ENCODE measurements at regions not wholly inside any gene's neighbourhood (a gene's known extent, or its start where the extent isn't known, plus 50 kb on each side); places are given as distances from the start of the nearest gene placed in this dataset.

DNA sequence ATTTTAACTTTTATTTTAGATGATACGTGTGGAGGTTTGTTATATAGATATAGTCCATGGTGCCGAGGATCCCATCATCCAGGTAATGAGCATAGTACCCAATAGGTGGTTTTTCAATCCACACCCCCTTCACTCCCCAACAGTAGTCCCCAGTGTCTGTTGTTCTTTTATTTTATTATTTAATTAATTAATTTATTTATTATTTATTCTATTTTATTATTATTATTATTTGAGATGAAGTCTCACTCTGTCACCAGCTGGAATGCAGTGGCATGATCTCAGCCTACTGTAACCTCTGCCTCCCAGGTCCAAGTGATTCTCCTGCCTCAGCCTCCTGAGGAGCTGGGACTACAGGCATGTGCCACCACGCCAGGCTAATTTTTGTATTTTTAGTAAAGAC lies 2086.2 kb downstream of the PCDH9 start:
- no peak for TF ChIP-seq POLR2AphosphoS5 (IDR thresholded peaks at IDR 0.05)
- no peak for TF ChIP-seq EP300 (IDR thresholded peaks at IDR 0.05)
- TF ChIP-seq, protein P1, sequence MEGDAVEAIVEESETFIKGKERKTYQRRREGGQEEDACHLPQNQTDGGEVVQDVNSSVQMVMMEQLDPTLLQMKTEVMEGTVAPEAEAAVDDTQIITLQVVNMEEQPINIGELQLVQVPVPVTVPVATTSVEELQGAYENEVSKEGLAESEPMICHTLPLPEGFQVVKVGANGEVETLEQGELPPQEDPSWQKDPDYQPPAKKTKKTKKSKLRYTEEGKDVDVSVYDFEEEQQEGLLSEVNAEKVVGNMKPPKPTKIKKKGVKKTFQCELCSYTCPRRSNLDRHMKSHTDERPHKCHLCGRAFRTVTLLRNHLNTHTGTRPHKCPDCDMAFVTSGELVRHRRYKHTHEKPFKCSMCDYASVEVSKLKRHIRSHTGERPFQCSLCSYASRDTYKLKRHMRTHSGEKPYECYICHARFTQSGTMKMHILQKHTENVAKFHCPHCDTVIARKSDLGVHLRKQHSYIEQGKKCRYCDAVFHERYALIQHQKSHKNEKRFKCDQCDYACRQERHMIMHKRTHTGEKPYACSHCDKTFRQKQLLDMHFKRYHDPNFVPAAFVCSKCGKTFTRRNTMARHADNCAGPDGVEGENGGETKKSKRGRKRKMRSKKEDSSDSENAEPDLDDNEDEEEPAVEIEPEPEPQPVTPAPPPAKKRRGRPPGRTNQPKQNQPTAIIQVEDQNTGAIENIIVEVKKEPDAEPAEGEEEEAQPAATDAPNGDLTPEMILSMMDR (IDR thresholded peaks at IDR 0.05) = no peak
- no peak for TF ChIP-seq POLR2A (IDR thresholded peaks at IDR 0.05)
- no peaks in the 10 kb centered on the region for H3K36me3 ChIP-seq
- H3K4me3 ChIP-seq = no peak overlapping the region
- H3K9me3 ChIP-seq = no peaks in the 10 kb centered on the region
- no peak for ATAC-seq
- no peaks in the 10 kb centered on the region for H3K4me1 ChIP-seq
- no peak overlapping the region for H3K27ac ChIP-seq
- no peaks in the 10 kb centered on the region for H3K27me3 ChIP-seq
- 81 to 97% methylated on average over 2 to 3 of the region's 3 CpGs for WGBS, 2 donors (ENCODE audit: low coverage in 1 of 2)

DNA sequence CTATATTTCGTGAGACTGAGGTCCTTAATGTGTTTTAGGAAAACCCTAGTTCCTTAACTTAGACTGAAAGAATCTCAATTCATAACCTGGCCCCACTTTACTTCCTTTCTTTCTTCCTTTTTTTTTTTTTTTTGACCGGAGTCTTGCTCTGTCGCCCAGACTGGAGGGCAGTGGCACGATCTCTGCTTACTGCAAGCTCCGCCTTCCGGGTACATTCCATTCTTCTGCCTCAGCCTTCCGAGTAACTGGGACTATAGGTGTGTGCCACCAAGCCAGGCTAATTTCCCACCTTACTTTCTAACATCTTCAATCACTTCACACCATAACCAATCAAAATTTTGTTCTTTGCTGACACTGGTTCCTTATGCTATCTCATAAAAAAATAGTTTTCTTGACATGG lies 2097.0 kb downstream of the PCDH9 start:
- TF ChIP-seq EP300 (IDR thresholded peaks at IDR 0.05) (no peak), POLR2A (IDR thresholded peaks at IDR 0.05) (no peak), POLR2AphosphoS5 (IDR thresholded peaks at IDR 0.05) (no peak)
- TF ChIP-seq, protein P1 (IDR thresholded peaks at IDR 0.05) = no peak
- ATAC-seq = no peak
- Histone ChIP-seq H3K4me1 (no peaks in the 10 kb centered on the region), H3K9me3 (no peaks in the 10 kb centered on the region), H3K4me3 (no peak overlapping the region), H3K27me3 (no peaks in the 10 kb centered on the region), H3K27ac (no peak overlapping the region), H3K36me3 (no peaks in the 10 kb centered on the region)
- 86 to 89% methylated on average over 7 of the region's 7 CpGs for WGBS, 2 donors (ENCODE audit: low coverage in 1 of 2)

DNA sequence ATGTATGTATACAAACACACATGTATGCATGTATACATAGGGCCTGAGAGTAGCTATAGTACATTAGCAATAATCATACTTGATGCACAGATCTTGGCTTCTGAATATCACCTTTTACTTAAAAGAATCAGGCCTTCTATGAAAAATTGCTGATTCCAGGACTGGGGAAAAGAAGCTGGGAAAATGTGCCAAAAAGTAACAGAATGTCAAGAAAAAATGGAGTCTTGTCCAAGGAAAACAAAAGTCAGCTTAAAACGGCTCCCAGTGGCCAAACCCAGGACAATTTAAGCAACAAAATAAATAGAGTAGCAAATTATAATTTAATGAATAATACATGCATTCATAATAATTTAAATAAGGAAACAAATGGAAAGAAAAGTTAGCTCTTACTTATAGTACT lies 2104.9 kb downstream of the PCDH9 start:
- Histone ChIP-seq H3K4me1 (no peaks in the 10 kb centered on the region), H3K27ac (no peak overlapping the region), H3K27me3 (no peaks in the 10 kb centered on the region), H3K4me3 (no peak overlapping the region), H3K36me3 (no peaks in the 10 kb centered on the region), H3K9me3 (no peaks in the 10 kb centered on the region)
- ATAC-seq = no peak
- TF ChIP-seq POLR2A (IDR thresholded peaks at IDR 0.05) (no peak), POLR2AphosphoS5 (IDR thresholded peaks at IDR 0.05) (no peak), EP300 (IDR thresholded peaks at IDR 0.05) (no peak)
- TF ChIP-seq, protein P1 (IDR thresholded peaks at IDR 0.05) = no peak
- WGBS, 2 donors (ENCODE audit: low coverage in 1 of 2) = 20 to 28% methylated on average over 1 of the region's 1 CpG

DNA sequence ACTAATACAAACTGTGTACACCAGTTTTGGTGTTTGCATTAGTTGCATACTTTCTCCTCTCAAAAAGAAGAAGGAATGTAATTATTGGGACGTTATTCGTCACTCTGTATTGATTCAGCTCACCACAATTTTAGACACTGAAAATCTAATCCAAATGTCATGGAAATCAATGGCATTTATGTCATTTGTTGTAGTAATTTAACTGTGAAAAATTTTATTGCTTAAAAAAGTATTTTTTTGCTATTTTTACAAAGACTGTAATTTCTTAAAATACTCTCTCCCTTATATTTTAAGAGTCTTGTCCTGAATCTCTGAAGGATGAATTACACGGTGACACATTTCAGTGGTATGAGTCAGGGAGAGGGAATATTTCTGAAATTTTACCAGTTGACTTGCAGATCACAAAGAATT lies 2117.6 kb downstream of the PCDH9 start:
- no peaks in the 10 kb centered on the region for H3K36me3 ChIP-seq
- no peaks in the 10 kb centered on the region for H3K4me1 ChIP-seq
- H3K9me3 ChIP-seq = no peaks in the 10 kb centered on the region
- H3K4me3 ChIP-seq = no peak overlapping the region
- 76 to 95% methylated on average over 3 of the region's 3 CpGs for WGBS, 2 donors (ENCODE audit: low coverage in 1 of 2)
- H3K27ac ChIP-seq = no peak overlapping the region
- ATAC-seq = no peak
- TF ChIP-seq POLR2A (IDR thresholded peaks at IDR 0.05) = no peak
- TF ChIP-seq, protein P1 (IDR thresholded peaks at IDR 0.05) = no peak
- TF ChIP-seq EP300 (IDR thresholded peaks at IDR 0.05) = no peak
- no peak for TF ChIP-seq POLR2AphosphoS5 (IDR thresholded peaks at IDR 0.05)
- no peaks in the 10 kb centered on the region for H3K27me3 ChIP-seq

DNA sequence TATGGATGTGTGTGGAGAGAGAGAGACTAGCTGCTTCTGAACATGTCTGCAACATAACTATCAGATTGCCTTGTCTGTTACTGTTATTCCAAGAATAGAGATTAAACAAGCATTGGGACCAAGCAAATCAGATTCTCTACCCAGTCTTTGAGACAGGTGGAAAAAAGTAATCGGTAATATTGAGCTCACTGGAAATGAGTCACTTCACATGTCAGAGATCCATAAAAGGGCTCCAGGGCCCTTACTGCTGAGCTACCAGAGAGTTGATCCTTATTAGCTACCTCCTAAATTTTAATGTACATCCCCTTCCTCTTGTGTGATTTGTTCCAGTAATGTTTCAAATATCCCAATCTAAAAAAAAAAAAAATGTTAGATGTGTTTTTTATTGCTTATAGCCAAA lies 2118.0 kb downstream of the PCDH9 start:
- no peak for TF ChIP-seq POLR2A (IDR thresholded peaks at IDR 0.05)
- TF ChIP-seq POLR2AphosphoS5 (IDR thresholded peaks at IDR 0.05) = no peak
- TF ChIP-seq, protein P1 (IDR thresholded peaks at IDR 0.05) = no peak
- no peak for TF ChIP-seq EP300 (IDR thresholded peaks at IDR 0.05)
- Histone ChIP-seq H3K27me3 (no peaks in the 10 kb centered on the region), H3K4me1 (no peaks in the 10 kb centered on the region), H3K36me3 (no peaks in the 10 kb centered on the region), H3K4me3 (no peak overlapping the region), H3K9me3 (no peaks in the 10 kb centered on the region), H3K27ac (no peak overlapping the region)
- ATAC-seq = no peak
- 75 to 100% methylated on average over 1 of the region's 1 CpG for WGBS, 2 donors (ENCODE audit: low coverage in 1 of 2)

Measured in gastroesophageal sphincter (tissue), 4 donors.